ENCODE measurements at regions not wholly inside any gene's neighbourhood (a gene's known extent, or its start where the extent isn't known, plus 50 kb on each side); places are given as distances from the start of the nearest gene placed in this dataset.

- TF ChIP-seq EZH2 (IDR thresholded peaks at IDR 0.05; ENCODE audit: insufficient read depth, poor library complexity, severe bottlenecking) = no peak
- TF ChIP-seq EZH2phosphoT487 (IDR thresholded peaks at IDR 0.05; ENCODE audit: insufficient read depth, low read depth) = no peak
Observed at GRCh38 chr9:11443631-11444030, 830.8 kb upstream of the PTPRD start.

All from GM23248 (cell line).